Breast epithelium (tissue), 3 donors: ENCODE measurements at regions not wholly inside any gene's neighbourhood (a gene's known extent, or its start where the extent isn't known, plus 50 kb on each side); places are given as distances from the start of the nearest gene placed in this dataset.

Experiments
- POLR2A ChIP-seq: fragments of 450-650 bp; IDR thresholded peaks from one replicate; pipeline ENCODE4 v1.6.1; 2016; ENCODE audit warnings: antibody characterized with exemption, mild to moderate bottlenecking, moderate library complexity
- POLR2AphosphoS5 ChIP-seq, 3 donors: sonication (generic); formaldehyde crosslinking; IDR thresholded peaks; one replicate each; pipeline ENCODE4 v1.6.1; 2017; ENCODE audit warnings: antibody characterized with exemption in 3 of 3
- TF ChIP-seq, protein P1 (sequence below), 3 donors: fragments of 450-650 bp; IDR thresholded peaks; one replicate each; pipeline ENCODE4 v1.5.1; 2016 to 2017; ENCODE audit warnings: antibody characterized with exemption in 3 of 3, mild to moderate bottlenecking in 3 of 3, moderate library complexity in 3 of 3

DNA sequence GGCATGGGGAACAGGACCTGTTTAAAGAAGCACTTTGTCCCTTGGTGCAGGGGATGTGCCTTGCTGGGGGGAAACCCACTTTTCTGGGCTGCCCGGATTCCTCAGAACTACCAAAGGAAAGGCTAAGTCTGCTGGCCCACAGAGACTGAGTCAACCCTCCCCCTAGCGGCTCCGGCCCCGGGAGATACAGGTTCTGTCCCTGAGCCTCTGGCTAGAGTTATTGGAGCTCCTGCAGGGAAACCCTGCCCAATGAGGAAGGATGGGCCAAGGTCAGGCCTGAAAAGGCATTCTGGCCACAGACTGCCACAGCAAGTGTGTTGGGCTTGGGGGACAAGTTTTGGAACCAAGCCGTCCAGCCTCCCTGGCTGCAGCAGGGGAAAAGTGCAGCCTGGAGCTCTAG is 490.9 kb upstream of the ACTRT1 start:
- TF ChIP-seq, protein P1, sequence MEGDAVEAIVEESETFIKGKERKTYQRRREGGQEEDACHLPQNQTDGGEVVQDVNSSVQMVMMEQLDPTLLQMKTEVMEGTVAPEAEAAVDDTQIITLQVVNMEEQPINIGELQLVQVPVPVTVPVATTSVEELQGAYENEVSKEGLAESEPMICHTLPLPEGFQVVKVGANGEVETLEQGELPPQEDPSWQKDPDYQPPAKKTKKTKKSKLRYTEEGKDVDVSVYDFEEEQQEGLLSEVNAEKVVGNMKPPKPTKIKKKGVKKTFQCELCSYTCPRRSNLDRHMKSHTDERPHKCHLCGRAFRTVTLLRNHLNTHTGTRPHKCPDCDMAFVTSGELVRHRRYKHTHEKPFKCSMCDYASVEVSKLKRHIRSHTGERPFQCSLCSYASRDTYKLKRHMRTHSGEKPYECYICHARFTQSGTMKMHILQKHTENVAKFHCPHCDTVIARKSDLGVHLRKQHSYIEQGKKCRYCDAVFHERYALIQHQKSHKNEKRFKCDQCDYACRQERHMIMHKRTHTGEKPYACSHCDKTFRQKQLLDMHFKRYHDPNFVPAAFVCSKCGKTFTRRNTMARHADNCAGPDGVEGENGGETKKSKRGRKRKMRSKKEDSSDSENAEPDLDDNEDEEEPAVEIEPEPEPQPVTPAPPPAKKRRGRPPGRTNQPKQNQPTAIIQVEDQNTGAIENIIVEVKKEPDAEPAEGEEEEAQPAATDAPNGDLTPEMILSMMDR (IDR thresholded peaks at IDR 0.05): no peak
- TF ChIP-seq POLR2A (no peak), POLR2AphosphoS5 (IDR thresholded peaks at IDR 0.05) (no peak)
